ENCODE measurements at regions not wholly inside any gene's neighbourhood (a gene's known extent, or its start where the extent isn't known, plus 50 kb on each side); places are given as distances from the start of the nearest gene placed in this dataset.

DNA sequence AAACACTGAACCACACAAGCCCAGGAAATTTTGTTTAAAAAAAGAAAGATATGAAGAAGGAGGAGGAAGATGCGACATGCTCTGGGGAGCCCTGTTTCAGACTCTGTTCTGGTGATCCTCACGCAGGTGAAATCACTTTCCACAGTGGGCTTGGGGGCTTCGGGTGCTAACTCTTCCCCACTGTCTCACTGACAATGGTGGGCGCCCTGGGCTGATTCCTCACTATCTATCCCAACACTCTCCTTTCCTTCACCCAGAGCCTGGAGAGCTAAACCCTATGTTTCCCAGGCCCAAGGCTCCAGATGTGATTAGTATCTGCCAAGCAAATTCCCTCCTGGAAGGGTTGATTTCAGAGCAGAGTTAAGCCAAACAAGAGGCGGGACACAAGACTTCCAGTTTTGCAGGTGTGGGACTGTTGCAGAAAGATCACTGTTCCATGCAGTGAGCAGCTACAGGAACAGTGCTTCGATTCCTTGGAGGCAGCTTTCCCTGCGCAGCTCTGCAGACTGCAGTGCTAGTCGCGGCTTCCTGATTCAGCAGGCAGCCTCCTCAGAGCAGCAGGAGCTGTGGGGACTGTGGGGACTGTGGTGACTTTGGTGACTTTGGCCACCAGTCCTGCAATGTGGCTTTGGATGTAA, 168.3 kb downstream of the RHOU start:
- Mint-ChIP-seq H3K27me3 (ENCODE audit: insufficient read depth) (no peaks in the 10 kb centered on the region; the same call in none of the 2 replicates), H3K27ac (no peak overlapping the region), H3K9me3 (peaks cover 36% of the 10 kb centered on the region), H3K36me3 (ENCODE audit: low read depth) (no peaks in the 10 kb centered on the region; the same call in 1 of the 2 replicates), H3K4me3 (no peak overlapping the region), H3K4me1 (ENCODE audit: low read depth) (peaks cover 12% of the 10 kb centered on the region)
- no peak for DNase-seq
- no peak for TF ChIP-seq CTCF (IDR thresholded peaks at IDR 0.05)

DNA sequence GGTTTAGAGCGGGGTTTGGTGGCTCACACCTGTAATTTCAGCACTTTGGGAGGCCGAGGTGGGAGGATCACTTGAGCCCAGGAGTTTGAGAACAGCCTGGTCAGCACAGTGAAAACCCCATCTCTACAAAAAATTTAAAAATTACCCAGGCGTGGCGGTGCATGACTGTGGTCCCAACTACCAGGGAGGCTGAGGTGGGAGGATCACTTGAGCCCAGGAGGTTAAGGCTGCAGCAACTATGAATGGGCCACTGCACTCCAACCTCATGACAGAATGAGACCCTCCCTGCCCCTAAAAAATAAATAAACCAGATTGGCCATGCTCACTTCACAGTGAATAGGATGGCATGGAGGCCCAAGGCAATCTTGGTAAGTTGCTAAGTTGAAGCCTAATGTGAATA, 168.9 kb downstream of the RHOU start:
- TF ChIP-seq CTCF (IDR thresholded peaks at IDR 0.05): no peak
- Mint-ChIP-seq H3K27ac (no peak overlapping the region), H3K36me3 (ENCODE audit: low read depth) (no peaks in the 10 kb centered on the region; the same call in 1 of the 2 replicates), H3K9me3 (peaks cover 34% of the 10 kb centered on the region), H3K27me3 (ENCODE audit: insufficient read depth) (no peaks in the 10 kb centered on the region; the same call in 1 of the 2 replicates), H3K4me1 (ENCODE audit: low read depth) (peaks cover 12% of the 10 kb centered on the region), H3K4me3 (no peak overlapping the region)
- DNase-seq: no peak

- peaks cover 31% of the 10 kb centered on the region for H3K9me3 Mint-ChIP-seq
- no peak for TF ChIP-seq CTCF (IDR thresholded peaks at IDR 0.05)
- no peak for DNase-seq
- H3K36me3 Mint-ChIP-seq (ENCODE audit: low read depth): no peaks in the 10 kb centered on the region; the same call in 1 of the 2 replicates
- no peaks in the 10 kb centered on the region; the same call in 1 of the 2 replicates for H3K27me3 Mint-ChIP-seq (ENCODE audit: insufficient read depth)
- H3K4me1 Mint-ChIP-seq (ENCODE audit: low read depth): peaks cover 12% of the 10 kb centered on the region
- H3K27ac Mint-ChIP-seq: no peak overlapping the region
- no peak overlapping the region for H3K4me3 Mint-ChIP-seq
These were observed 170.4 kb downstream of the RHOU start for GRCh38 chr1:228905701-228906101.

DNA sequence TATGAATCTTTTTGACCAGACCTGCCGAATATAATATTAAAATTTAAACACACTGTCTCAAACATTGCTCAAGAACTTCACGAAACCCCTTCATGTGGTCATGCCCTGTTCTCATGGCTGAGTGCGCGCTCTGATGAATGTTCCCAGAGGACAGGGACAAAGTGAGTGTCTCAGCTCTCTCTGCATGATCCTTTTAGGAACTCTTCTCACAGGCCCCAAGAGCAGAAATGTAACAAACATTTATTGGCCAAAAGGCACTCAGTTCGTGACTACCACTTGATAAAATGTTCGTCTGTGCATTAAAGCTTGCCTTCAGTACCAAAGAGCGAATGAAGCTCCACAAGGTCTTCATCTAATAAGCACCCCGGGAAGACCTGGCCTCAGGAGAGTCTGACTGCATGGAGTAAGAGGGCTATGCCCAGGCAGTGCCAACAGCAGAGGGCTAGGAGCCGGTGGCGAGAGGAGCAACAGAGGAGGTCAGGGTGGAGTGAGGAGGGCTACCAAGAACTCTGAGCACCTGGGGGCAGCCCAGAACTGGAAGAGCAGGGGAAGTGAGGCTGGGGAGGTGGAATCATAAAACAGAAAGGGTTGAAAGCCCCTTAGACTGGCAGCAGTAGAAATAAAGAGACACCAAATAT, 171.1 kb downstream of the RHOU start:
- Mint-ChIP-seq H3K9me3 (peaks cover 30% of the 10 kb centered on the region), H3K4me1 (ENCODE audit: low read depth) (peaks cover 12% of the 10 kb centered on the region), H3K27me3 (ENCODE audit: insufficient read depth) (no peaks in the 10 kb centered on the region; the same call in 1 of the 2 replicates), H3K4me3 (no peak overlapping the region), H3K36me3 (ENCODE audit: low read depth) (no peaks in the 10 kb centered on the region; the same call in 1 of the 2 replicates), H3K27ac (no peak overlapping the region)
- no peak for DNase-seq
- no peak for TF ChIP-seq CTCF (IDR thresholded peaks at IDR 0.05)

DNA sequence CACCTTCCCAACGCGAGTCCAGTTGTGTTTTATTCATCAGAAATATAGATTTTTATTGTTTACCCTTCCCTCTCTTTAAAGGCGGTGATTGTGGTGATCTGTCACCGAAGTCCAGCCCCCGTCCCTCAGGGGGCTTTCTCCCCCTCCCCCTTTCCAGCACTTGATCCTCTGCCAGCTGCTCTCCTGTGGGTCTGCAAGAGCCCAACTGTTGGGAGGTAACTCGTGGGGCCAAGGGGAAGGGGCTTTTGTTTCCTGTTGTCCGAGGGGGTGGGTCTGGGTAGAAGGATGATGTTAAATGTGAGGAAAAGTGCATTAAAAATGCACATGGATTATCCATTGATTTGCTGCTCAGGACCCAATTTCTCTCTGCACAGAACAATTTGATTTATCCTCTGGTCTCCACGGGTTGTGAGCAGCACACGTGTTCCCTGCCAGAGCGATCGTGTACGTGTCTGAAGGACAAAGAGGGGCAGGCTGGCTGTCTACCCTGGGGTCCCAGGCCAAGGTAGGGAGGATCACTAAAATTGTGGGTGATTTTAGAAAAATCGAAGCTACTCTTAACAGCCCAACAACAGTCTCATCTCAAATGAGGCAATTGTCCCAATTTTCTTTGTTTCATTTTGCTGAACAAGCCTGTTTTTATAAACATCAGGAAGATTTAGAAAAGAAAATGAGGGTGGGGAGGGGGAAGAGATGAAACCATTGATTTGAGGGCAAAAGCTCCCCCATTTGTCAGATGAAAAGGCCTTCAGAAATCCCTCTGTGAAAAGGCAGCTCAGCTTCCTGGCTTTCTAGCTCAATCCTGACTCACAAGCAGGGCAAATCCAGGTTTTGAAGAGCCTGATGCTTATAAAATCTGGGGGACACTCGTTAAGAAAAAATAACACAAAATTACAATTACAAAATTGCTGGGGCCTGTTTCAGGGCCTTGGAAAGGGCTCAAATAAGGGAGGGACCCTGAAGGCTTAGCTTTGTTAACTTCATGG, 176.2 kb downstream of the RHOU start:
- peaks cover 1% of the 10 kb centered on the region; the same call in 1 of the 2 replicates for H3K27me3 Mint-ChIP-seq (ENCODE audit: insufficient read depth)
- no peak for TF ChIP-seq CTCF (IDR thresholded peaks at IDR 0.05)
- no peak overlapping the region for H3K27ac Mint-ChIP-seq
- peaks cover 5% of the 10 kb centered on the region for H3K36me3 Mint-ChIP-seq (ENCODE audit: low read depth)
- H3K9me3 Mint-ChIP-seq: peaks cover 14% of the 10 kb centered on the region
- H3K4me1 Mint-ChIP-seq (ENCODE audit: low read depth): no peaks in the 10 kb centered on the region
- H3K4me3 Mint-ChIP-seq: no peak overlapping the region
- DNase-seq: no peak

All from HFFc6 (cell line).